NCI-H510A (cell line): ENCODE measurements at regions not wholly inside any gene's neighbourhood (a gene's known extent, or its start where the extent isn't known, plus 50 kb on each side); places are given as distances from the start of the nearest gene placed in this dataset.

Experiments
- DNase-seq: peaks from one replicate; lab custom pipeline; 2025; lab: John Stamatoyannopoulos, UW

- DNase-seq = no peak
Measured at GRCh38 chr6:165752451-165752850, 89.4 kb upstream of the PDE10A start.

GRCh38 chr6:165751486-165751885, 88.4 kb upstream of the PDE10A start:
- no peak for DNase-seq

GRCh38 chr6:165749163-165749562, 86.1 kb upstream of the PDE10A start:
- no peak for DNase-seq

GRCh38 chr6:165748390-165748789, 85.3 kb upstream of the PDE10A start:
- no peak for DNase-seq

GRCh38 chr6:165747963-165748362, 84.9 kb upstream of the PDE10A start:
- DNase-seq = no peak

- no peak for DNase-seq
Measured at GRCh38 chr6:165746331-165746730, 83.3 kb upstream of the PDE10A start.

GRCh38 chr6:165745492-165745891, 82.5 kb upstream of the PDE10A start:
- DNase-seq = no peak

- DNase-seq = no peak
Measured at GRCh38 chr6:165744555-165745228, 81.7 kb upstream of the PDE10A start.

GRCh38 chr6:165743366-165743898, 80.4 kb upstream of the PDE10A start:
- no peak for DNase-seq

GRCh38 chr6:165742047-165742446, 79.0 kb upstream of the PDE10A start:
- no peak for DNase-seq

GRCh38 chr6:165737396-165737795, 74.4 kb upstream of the PDE10A start:
- DNase-seq = no peak

GRCh38 chr6:165735065-165735464, 72.0 kb upstream of the PDE10A start:
- DNase-seq = no peak

- DNase-seq = no peak
Measured at GRCh38 chr6:165733489-165733791, 70.4 kb upstream of the PDE10A start.

- no peak for DNase-seq
Measured at GRCh38 chr6:165732696-165733488, 69.9 kb upstream of the PDE10A start.

GRCh38 chr6:165729307-165729936, 66.4 kb upstream of the PDE10A start:
- DNase-seq = no peak

GRCh38 chr6:165728216-165728615, 65.2 kb upstream of the PDE10A start:
- no peak for DNase-seq

- DNase-seq = no peak
Measured at GRCh38 chr6:165726965-165727381, 63.9 kb upstream of the PDE10A start.

- DNase-seq = no peak
Measured at GRCh38 chr6:165726290-165726875, 63.3 kb upstream of the PDE10A start.

- DNase-seq = no peak
Measured at GRCh38 chr6:165725201-165725600, 62.2 kb upstream of the PDE10A start.

- no peak for DNase-seq
Measured at GRCh38 chr6:165723326-165723725, 60.3 kb upstream of the PDE10A start.

GRCh38 chr6:165722022-165722421, 59.0 kb upstream of the PDE10A start:
- no peak for DNase-seq

GRCh38 chr6:165721356-165721755, 58.3 kb upstream of the PDE10A start:
- DNase-seq = no peak

GRCh38 chr6:165718491-165718891, 55.5 kb upstream of the PDE10A start:
- DNase-seq = no peak
